ENCODE measurements at regions not wholly inside any gene's neighbourhood (a gene's known extent, or its start where the extent isn't known, plus 50 kb on each side); places are given as distances from the start of the nearest gene placed in this dataset.

DNA sequence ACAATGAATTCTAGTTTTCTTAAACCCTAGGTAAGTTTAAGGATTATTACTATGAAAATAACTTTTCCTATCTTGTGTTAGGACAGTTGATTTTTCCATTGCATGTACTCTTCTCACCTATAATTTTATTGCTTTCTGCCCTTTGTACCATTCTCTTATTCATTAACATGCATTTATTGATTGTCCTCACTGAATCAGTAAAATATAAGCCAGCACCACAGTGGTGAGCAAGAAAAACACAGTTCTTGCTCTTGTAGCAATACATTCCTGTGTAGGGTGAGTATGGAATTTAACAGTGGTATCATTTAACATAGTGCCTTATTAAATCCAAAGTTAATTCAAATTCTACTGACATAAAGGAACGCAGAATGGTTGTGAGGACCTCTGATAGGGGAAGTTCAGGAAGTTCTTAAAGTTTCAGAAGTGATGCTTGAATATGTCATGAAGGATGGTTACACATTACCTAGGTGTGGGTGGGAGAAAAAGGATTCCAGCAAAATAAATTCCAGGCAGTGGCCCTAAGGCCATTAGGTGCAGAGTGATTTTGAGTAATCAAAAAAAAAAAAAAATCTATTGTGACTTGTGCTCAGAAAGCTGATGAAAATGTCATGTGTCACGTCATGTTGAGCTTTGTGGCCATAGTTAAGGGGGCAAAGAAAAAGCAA, 104.7 kb upstream of the DSEL start:
- DNase-seq, result no peak

DNA sequence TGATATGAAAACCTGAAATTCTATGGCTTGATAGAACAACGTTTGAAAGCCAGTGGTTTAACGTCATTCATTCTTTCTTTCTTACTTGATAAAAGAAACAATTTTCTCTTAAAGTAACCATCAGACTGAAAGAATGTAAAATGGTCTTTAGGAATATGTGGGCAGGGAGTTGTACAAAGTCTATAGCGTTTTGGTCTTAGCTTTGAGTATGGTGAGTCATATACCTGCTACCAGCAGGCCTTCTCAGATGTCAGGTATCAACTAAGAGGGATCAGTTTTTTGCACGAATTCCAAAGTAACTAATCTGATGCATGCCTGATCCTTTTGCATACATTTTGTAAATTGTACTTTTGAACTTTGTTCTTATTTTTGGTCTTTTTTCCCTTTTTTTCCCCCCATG, 101.5 kb upstream of the DSEL start:
- peak; percentile 15 for DNase-seq

DNA sequence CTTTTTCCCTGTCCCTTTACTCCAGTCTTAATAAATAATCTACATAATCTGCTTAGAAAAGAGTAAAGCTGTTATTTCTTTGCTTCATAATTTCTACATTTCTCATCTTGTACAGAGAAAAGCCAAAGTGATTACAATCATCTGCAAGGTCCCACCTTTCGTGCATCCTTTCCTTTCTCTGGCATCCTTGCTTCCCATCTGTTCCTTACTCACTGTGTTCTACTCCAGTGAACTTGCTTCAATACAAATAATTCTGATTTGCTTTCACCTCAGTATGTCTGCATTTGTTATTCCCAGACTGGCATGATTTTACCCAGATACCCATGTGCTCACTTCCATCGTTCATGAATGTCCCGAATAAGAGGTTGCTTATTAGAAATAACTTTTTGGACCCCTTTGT, 99.4 kb upstream of the DSEL start:
- DNase-seq, result no peak

DNA sequence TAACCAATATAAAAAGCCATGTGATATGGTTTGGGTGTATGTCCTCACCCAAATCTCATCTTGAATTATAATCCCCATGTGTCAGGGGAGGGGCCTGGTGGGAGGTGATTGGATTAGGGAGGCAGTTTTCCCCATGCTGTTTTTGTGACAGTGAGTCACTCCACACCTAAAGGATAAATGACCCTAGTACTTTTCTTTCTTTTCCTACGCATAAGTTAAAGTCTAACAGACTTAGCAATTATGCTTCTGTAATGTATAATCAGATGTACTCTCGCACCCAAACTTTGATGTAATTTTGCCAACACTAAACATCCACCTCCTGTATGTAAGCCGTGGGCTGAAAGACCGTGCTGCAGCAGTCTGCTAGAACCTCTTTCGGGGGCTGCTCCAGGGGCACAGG, 97.2 kb upstream of the DSEL start:
- no peak for DNase-seq

DNA sequence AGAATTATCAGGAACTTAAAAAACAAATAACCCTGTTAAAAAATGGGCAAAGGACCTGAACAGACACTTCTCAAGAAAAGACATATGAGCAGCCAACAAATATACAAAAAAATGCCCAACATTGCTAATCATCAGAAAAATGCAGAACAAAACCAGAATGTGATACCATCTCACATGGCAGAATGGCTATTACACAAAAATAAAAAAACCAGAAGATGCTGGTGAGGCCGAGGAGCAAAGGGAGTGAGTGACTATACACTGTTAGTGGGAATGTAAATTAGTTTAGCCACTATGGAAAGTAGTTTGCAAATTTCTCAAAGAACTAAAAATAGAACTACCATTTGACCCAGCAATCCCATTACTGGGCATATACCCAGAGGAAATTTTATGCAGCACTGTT, 95.8 kb upstream of the DSEL start:
- DNase-seq, result no peak

DNA sequence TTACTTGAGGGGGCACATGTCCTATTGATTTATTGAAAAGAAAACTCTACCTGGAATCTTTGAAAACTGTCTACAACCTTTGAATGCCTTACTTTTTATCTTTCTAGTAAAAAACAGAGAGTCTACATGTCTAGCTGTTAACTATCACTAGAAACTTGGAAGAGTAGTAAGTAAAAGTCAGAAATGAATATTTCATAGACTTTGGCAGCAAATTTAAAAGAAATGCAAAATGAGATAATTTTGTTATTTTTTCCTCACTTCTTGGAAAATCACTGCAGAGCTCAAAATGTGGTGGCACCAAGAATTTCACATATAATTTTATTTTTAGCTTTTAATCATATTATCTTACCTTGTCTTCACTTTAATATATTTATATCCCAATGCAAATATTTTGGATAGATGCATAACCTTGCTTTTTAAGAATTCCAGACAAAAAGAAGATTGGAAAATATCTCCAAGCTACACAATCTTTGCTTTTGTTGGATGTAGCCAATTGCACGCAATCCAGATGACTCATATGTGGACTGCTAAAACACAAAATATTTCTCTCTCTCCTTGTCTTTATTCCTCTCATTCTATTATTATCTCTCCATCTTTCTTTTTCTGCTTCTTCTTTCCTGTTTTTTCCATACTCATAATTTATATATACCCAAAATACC, 92.2 kb upstream of the DSEL start:
- DNase-seq, result no peak

DNA sequence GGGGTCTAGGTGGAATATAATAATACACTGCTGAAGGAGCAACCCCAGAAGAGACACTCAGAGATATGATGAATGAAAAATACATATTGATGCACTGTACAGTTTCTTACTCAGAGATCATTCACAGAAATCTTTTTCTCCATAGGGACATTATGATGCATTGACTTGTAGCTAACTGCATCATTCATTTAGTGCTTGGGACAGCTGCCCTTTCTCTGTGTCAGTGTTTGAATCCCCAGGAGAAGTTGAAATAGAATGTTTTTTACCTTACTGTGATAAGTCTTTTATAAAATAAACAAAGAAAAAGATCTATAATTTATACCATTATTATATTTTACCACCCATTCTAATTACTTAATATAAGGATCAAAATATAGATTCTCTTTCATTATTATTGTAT, 91.7 kb upstream of the DSEL start:
- no peak for DNase-seq

DNA sequence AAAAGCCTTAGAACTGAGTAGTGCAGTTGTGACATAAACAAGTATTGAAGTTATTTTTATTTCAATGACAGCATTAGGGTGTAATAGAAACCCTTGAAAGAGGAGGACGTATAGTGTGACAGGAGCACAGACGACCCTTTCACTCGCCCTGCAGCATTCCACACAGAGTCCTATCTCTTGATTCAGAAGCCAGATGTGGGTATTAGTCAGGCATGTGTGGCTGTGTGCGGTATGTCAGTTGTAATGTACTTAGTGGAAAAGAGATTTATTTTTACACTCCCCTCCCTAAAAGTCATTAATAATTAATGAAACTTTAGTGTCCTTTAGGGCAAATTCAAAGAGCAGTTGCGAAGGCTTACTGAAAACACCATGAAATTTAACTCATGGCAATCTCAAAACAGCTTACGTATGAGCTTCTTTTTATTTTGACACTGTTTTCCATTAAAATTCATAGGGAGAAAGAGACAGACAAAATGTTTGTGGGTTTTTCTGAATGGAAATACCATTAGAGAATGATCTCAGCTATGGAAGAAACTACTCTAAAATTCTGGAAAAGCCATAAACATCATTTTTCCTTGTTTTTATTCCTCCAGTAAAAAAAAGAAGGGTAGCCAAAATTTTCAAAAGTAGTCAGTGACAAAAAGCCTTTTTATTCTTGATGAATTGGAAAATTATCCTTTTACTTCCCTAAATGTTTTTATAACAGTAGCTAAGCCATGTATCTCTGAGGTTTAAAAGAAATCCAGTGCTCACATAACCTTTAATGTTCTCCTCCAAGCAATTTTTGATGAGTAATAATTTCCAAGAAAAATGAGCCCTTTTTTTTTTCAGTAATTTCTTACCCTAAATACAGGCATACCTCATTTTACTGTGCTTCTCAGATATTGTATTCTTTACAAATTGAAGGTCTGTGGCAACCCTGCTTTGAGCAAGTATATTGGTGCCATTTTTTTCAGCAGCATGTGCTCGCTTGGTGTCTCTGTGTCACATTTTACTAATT, 84.0 kb upstream of the DSEL start:
- no peak for DNase-seq

DNA sequence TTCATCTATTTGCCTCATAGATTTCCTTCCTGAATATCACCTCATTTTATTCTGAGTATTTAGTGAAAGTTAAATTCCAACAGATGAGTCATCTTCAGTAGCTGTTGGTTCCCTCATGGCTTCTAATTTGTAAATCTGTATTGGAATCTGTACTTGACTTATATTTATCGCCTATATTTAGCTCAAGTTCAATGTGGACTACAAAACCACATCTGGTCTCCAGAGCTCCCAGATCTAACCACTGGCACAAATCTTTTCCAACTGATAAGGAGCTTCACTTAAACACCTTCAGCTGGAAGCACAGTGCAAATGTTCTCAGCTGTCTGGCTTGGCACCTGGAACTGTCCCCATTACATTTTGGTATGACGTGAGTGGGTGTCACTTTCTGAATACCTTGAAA, 82.8 kb upstream of the DSEL start:
- no peak for DNase-seq

DNA sequence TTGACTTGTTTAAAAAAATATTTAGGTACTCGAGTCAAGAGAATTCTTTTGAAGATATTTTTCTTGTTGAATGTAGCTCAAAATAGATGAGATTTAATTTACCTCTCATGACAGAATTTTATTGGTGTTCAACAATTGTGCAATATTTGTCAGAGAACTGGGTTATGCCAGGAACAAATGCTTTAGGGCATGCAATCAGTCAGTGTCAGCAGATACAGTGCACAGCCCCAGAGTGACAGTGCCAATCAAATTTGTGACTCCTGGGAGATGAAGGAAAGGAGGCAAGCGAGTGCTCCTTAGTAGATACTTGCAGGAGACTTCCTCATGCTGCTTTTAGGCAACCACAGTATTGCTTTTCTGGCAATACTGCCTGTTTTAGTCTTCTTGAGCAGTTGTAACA, 81.2 kb upstream of the DSEL start:
- DNase-seq, result no peak

DNA sequence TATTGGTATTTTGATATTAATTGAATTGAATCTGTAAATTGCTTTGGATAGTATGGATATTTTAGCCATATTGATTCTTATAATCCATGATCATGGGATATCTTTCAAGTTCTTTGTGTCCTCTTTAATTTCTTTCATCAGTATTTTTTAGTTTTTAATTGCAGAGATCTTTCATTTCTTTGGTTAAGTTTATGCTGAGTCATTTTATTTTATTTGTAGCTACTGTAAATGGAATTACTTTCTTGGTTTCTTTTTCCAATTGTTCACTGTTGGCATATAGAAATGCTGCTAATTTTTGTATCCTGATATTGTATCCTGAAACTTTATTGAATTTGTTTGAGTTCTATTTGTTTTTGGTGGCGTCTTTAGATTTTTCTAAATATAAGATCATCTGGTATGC, 79.5 kb upstream of the DSEL start:
- DNase-seq, result no peak

DNA sequence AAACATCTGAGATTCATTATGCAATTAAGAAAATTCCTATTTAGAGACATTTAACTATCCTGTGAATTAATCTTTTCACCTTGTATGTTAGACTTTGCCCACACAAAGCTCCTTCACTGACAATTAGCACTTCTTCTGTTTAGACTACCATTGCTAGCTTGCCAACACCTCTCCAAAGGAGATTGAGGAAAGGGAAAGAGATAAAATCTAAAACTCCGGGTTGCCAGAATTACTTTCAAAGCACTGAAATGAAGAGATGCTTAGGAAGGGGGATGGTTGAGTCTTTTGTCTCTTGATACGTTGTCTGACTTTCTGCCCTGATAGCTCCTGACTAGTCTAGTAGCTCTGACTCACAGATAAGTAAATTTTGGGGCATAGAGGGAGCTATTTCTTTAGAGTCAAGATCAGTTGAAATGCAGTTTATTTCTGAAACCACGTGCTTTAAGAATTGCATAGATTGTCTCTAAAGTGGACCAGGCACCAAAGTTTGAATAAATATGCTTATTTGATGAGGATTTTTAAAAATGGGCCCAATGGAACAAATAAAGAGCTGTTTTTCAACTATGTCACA, 74.1 kb upstream of the DSEL start:
- no peak for DNase-seq

DNA sequence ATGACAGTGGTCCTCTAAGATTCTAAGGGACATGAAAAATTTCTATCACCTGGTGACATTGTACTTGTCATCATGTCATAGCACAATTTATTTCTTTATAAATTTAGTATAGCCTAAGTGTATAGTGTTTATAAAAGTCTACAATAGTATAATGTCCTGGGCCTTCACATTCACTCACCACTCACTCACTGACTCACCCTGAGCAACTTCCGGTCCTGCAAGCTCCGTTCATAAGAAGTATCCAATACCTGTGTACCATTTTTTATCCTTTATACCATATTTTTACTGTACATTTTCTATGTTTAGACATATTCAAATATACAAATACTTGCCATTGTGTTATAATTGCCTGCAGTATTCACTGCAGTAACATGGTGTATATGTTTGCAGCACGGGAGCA, 72.8 kb upstream of the DSEL start:
- DNase-seq, result no peak

DNA sequence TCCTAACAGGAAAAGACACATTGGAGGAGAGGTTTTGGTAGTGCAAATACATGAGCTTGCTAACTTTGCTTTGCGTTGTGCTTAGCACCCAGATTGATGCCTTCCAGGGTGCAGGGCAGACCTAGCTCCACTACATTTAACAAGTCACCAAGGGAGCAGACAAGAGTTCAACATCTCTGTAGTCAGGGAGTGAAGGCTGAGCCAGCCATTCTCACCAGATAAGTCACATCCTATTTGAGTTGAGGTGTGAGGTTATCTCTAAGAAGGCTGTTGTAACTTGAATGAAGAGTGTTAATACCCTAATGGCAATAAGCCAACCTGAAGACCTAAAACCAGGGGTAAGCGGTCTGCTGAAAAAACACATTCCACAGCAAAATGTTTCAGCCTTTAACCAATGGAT, 69.6 kb upstream of the DSEL start:
- no peak for DNase-seq

DNA sequence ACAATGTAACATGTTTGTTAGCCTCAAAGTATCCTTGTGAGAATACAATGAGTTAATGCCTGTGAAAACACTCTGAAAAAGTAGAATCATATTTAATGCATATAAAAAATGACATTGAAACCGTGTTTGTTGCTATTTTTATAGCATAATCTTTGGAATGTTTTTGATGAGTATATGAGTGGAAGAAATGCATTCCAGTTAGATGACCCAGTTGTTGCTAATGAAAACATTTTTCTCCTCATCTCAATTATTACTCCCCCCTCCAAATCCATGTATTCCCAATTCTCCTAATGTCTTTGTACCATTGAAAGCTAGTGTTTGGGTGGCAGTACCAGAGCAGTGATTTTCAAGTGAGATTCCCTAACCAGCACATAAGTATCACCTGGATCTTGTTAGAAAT, 67.1 kb upstream of the DSEL start:
- no peak for DNase-seq

DNA sequence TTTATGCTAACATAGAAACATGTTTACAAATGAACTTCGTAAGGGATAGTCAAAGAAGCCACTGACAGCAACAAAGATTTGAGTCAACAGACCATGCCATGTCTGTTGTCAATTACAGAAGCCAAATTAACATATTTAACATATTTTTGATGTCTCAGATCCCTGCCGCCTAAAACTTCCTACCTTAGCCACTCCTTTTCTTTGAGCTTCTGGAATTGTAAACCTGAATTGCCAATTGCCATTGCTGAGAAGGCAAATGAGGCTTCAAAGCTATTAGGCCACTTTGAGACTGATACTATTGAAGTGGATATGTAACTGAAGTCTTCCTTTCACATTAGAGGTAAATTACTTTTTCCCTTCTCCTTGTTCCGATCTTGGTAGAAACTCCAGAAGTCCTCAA, 66.0 kb upstream of the DSEL start:
- DNase-seq, result no peak

DNA sequence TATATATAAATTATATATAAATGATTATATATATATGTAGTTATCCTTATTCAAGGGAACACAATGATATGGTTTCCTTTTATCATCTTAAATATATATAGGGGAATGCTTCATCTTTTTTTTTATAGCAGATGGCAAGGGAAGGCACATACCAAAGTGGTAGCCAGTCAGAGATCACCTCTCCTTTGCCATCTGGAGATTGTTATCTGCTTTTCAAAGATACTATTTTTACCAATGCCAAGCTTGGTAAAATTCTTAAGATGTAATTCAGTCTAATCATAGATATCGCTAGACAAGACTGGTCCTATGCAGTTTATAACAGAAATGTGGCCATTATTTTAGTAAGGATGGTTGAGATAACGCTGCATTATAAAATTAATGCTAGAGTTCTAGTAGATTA, 64.7 kb upstream of the DSEL start:
- DNase-seq, result no peak

DNA sequence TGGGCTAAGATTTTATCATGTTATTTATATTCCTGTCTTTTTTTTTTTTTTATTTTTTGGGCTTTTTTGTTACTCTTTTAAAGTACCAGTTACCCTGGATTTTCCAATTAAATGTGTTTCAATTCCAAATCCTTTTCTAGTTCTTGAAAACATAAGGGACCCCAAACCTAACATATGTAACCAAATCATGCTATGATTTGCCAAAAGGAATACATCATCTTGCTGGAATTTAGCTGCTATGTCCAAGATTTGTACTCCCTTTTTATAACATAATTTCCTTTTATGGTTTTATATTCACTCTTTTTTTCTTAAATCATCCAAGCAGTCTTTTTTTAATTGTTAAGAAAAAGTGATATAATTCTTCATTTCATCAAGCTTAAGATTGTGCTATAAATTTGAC, 60.9 kb upstream of the DSEL start:
- DNase-seq, result no peak

DNA sequence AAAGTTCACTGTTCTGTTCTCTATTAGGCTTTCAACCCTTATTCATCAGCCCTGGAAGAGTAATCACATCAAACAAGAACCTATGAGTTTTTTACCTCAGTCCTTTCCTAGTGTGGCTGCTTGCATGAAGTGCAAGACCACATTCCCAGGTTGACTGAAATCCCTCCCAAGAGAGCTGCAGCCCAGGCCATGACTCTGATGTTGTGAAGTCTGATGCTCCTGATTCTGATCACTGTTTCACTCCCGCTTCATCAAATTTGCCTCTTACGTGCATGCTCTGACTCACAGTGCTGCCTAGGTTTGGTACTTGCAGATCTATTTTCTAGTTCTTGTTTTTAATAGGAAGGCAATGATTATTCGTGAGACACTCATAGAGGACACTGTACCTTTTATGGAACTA, 58.2 kb upstream of the DSEL start:
- no peak for DNase-seq

DNA sequence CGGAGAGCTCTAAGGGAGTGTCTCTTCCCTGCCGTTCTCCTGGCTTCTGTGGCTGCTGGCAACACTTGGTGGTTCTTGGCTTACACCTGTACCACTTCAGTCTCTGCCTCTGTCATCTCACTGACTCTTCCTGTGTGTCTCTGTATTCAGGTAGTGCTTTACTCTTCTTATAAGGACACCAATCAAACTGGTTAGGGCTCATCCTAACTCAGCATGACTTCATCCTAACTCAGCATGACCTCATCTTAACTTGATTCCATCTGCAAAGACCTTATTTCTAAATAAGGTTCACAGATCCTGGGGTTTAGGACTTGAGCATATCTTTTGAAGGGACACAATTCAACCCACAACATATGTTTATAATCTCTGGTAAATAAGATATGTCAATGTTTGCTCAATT, 51.6 kb upstream of the DSEL start:
- DNase-seq, result no peak
